ENCODE measurements at regions not wholly inside any gene's neighbourhood (a gene's known extent, or its start where the extent isn't known, plus 50 kb on each side); places are given as distances from the start of the nearest gene placed in this dataset.

- Mint-ChIP-seq H3K27ac (no peak overlapping the region), H3K4me3 (no peak overlapping the region), H3K4me1 (no peaks in the 10 kb centered on the region), H3K9me3 (peaks cover 7% of the 10 kb centered on the region), H3K27me3 (no peaks in the 10 kb centered on the region), H3K36me3 (ENCODE audit: low read depth) (no peaks in the 10 kb centered on the region)
- CTCF ChIA-PET, result no interaction called here
- DNase-seq, result no peak
- POLR2A ChIA-PET, result no interaction called here
Measured at GRCh38 chr6:65948062-65948461, 241.0 kb upstream of the EYS start.

DNA sequence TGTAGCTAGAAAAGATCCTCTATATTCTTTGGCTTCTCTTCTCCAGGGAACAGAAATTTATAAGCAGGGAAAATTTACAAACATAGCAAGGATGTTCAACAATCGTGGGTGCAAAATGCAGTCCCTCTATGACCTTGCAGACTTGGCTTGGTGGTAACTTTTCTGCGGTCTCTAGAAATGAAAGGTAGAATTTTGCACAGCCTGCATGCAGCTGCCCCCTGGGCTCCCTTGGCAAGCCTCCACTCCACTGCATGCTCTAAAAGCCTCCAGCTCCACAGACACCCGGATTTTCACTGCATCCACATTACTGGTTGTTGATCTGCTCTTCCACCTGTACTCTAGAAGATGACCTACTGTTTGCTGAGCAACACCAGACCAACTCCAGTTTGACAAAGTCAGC is 236.5 kb upstream of the EYS start:
- DNase-seq, result no peak
- H3K4me3 Mint-ChIP-seq, result no peak overlapping the region
- H3K27ac Mint-ChIP-seq, result no peak overlapping the region
- H3K27me3 Mint-ChIP-seq, result no peaks in the 10 kb centered on the region
- H3K4me1 Mint-ChIP-seq, result no peaks in the 10 kb centered on the region
- no peaks in the 10 kb centered on the region for H3K36me3 Mint-ChIP-seq (ENCODE audit: low read depth)
- CTCF ChIA-PET, result no interaction called here
- POLR2A ChIA-PET, result no interaction called here
- H3K9me3 Mint-ChIP-seq, result peaks cover 4% of the 10 kb centered on the region

DNA sequence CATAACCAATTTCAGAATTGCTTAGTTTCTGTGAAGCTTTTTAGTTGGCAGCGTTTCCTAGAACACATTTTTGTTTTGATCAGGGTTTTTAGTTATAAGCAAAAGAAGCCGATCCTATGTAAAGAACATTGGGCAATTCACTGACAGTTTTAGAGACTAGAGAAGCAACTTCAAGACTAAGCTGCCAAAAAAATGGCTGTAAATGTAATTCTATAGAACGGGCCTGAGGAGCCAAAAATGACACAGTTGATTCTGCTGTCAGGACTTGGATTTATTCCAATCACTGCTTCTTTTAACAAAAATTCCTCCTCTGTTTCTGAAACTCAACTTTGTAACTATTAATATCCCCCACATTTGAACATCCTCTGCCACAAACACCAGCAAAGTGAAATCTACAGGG is 236.0 kb upstream of the EYS start:
- Mint-ChIP-seq H3K27me3 (no peaks in the 10 kb centered on the region), H3K4me3 (no peak overlapping the region), H3K4me1 (no peaks in the 10 kb centered on the region), H3K9me3 (peaks cover 8% of the 10 kb centered on the region), H3K36me3 (ENCODE audit: low read depth) (no peaks in the 10 kb centered on the region), H3K27ac (no peak overlapping the region)
- ChIA-PET POLR2A (no interaction called here), CTCF (no interaction called here)
- no peak for DNase-seq

- H3K4me3 Mint-ChIP-seq, result no peak overlapping the region
- POLR2A ChIA-PET, result no interaction called here
- H3K27ac Mint-ChIP-seq, result no peak overlapping the region
- CTCF ChIA-PET, result no interaction called here
- H3K27me3 Mint-ChIP-seq, result no peaks in the 10 kb centered on the region
- H3K4me1 Mint-ChIP-seq, result no peaks in the 10 kb centered on the region
- peaks cover 8% of the 10 kb centered on the region for H3K9me3 Mint-ChIP-seq
- no peak for DNase-seq
- H3K36me3 Mint-ChIP-seq (ENCODE audit: low read depth), result no peaks in the 10 kb centered on the region
Measured at GRCh38 chr6:65938000-65938399, 231.0 kb upstream of the EYS start.

DNA sequence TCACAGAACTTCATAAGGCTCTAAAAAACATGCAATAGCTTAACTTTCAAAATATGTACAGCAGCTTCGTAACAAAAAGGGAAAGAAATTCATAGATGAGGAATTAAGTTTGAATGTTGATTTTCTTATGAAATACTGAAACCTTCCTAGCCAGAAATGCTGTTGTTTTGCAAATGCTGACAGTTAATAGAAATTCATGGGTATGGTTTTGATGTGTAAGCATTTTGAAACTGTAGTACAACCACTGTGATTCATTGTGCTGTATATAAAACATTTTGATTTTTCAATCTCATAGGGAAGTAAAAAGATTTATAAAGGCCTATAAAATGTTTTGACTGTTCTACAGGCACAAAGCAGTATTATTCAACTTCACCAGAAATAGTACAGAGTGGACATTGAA is 228.4 kb upstream of the EYS start:
- H3K9me3 Mint-ChIP-seq, result peaks cover 8% of the 10 kb centered on the region
- CTCF ChIA-PET, result no interaction called here
- H3K36me3 Mint-ChIP-seq (ENCODE audit: low read depth), result no peaks in the 10 kb centered on the region

DNA sequence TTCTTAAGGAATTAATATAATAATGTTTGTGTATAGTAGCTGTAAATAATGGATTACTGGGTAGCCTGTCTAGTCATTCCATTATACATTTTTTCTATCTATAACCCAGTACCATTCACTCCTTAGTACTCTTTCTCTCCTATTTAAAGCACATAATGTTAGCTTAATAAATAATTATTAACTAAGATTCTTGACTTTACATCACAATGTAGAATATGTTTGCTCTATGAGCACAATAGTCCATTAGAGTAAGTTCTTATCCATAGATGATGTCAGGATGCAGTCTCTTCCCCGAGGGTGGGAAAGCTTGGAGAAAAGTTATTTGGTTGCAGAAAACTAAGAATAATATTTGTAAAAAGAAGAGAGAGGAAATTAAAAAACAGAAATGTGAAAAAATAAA is 226.4 kb upstream of the EYS start:
- Mint-ChIP-seq H3K9me3 (peaks cover 7% of the 10 kb centered on the region), H3K36me3 (ENCODE audit: low read depth) (no peaks in the 10 kb centered on the region), H3K4me3 (no peak overlapping the region), H3K27me3 (no peaks in the 10 kb centered on the region), H3K27ac (no peak overlapping the region), H3K4me1 (no peaks in the 10 kb centered on the region)
- CTCF ChIA-PET, result no interaction called here
- POLR2A ChIA-PET, result no interaction called here
- no peak for DNase-seq

More for the DNA sequence above, 228.4 kb upstream of the EYS start:
- H3K27me3 Mint-ChIP-seq, result no peaks in the 10 kb centered on the region
- no peak overlapping the region for H3K4me3 Mint-ChIP-seq
- H3K4me1 Mint-ChIP-seq, result no peaks in the 10 kb centered on the region
- no peak for DNase-seq
- no peak overlapping the region for H3K27ac Mint-ChIP-seq
- POLR2A ChIA-PET, result no interaction called here

DNA sequence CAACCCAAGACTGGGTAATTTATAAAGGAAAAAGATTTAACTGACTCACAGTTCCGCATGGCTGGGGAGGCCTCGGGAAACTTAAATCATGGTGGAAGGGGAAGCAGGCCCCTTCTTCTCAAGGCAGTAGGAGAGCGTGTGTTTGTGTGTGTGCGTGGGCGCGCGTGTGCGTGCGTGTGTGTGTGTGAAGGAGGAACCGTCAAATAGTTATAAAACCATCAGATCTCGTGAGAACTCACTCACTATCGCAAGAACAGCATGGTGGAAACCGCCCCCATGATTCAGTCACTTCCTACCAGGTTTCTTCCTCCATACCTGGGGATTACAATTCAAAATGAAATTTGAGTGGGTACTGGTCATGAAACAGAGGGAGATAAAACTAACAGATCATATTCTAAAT is 220.1 kb upstream of the EYS start:
- no peaks in the 10 kb centered on the region for H3K36me3 Mint-ChIP-seq (ENCODE audit: low read depth)
- H3K4me1 Mint-ChIP-seq, result no peaks in the 10 kb centered on the region
- ChIA-PET POLR2A (no interaction called here), CTCF (no interaction called here)
- DNase-seq, result no peak
- no peak overlapping the region for H3K27ac Mint-ChIP-seq
- H3K9me3 Mint-ChIP-seq, result peaks cover 6% of the 10 kb centered on the region
- H3K4me3 Mint-ChIP-seq, result no peak overlapping the region
- H3K27me3 Mint-ChIP-seq, result no peaks in the 10 kb centered on the region

DNA sequence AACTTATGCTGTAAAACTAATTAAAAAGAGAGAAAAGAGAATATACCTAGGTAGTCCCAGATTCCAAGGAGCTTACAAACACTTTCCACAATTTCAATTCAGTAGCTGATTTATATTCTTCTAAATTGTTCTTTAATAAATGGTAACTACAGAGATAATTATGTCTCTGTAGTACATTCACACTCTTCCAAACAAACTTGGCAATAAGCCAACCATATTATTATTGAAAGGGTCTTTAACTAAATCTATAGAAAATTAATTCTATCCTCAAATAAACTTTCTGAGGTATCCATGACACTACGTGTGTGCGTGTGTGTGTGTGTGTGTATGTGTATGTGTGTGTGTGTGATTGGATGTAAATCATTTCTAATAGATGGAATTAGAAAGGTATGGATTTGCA is 217.4 kb upstream of the EYS start:
- CTCF ChIA-PET, result no interaction called here
- Mint-ChIP-seq H3K4me1 (no peaks in the 10 kb centered on the region), H3K27me3 (no peaks in the 10 kb centered on the region), H3K27ac (no peak overlapping the region), H3K36me3 (ENCODE audit: low read depth) (no peaks in the 10 kb centered on the region), H3K9me3 (peaks cover 10% of the 10 kb centered on the region), H3K4me3 (no peak overlapping the region)
- DNase-seq, result no peak
- POLR2A ChIA-PET, result no interaction called here

DNA sequence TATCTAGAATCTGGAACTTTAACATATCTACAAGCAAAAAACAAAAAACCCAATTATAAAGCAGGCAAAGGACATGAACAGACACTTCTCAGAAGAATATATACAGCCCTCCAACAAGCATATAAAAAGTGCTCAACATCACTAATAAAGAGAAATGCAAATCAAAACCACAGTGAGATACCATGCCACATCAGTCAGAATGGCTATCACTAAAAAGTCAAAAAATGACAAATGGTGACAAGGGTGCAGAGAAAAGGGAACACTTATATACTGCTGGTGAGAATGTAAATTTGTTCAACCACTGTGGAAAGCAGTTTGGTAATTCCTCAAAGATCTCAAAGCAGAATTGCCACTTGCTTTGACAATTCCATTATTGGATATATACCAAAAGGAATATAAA is 215.0 kb upstream of the EYS start:
- Mint-ChIP-seq H3K4me1 (no peaks in the 10 kb centered on the region), H3K27me3 (no peaks in the 10 kb centered on the region), H3K9me3 (peaks cover 7% of the 10 kb centered on the region), H3K27ac (no peak overlapping the region), H3K36me3 (ENCODE audit: low read depth) (no peaks in the 10 kb centered on the region), H3K4me3 (no peak overlapping the region)
- ChIA-PET CTCF (no interaction called here), POLR2A (no interaction called here)
- no peak for DNase-seq

- POLR2A ChIA-PET, result no interaction called here
- CTCF ChIA-PET, result no interaction called here
- Mint-ChIP-seq H3K27me3 (no peaks in the 10 kb centered on the region), H3K4me3 (no peak overlapping the region), H3K27ac (no peak overlapping the region), H3K4me1 (no peaks in the 10 kb centered on the region), H3K36me3 (ENCODE audit: low read depth) (no peaks in the 10 kb centered on the region), H3K9me3 (peaks cover 11% of the 10 kb centered on the region)
- no peak for DNase-seq
Measured at GRCh38 chr6:65908065-65908464, 201.0 kb upstream of the EYS start.

DNA sequence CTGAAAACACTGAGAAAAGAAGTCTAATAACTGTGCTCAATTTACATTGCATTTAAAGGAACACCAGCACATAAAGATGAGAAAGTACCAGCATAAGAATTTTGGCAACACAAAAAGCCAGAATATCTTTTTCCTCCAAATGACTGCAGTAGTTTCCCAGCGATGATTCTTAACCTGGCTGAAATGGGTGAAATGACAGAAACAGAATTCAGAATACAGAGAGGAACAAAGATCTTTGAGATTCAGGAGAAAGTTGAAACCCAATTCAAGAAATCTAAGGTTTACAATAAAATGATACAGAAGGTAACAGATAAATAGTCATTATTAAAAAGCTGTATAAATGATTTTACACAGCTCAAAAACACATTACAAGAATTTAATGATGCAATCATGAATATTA is 197.0 kb upstream of the EYS start:
- CTCF ChIA-PET, result no interaction called here
- no peak for DNase-seq
- POLR2A ChIA-PET, result no interaction called here

DNA sequence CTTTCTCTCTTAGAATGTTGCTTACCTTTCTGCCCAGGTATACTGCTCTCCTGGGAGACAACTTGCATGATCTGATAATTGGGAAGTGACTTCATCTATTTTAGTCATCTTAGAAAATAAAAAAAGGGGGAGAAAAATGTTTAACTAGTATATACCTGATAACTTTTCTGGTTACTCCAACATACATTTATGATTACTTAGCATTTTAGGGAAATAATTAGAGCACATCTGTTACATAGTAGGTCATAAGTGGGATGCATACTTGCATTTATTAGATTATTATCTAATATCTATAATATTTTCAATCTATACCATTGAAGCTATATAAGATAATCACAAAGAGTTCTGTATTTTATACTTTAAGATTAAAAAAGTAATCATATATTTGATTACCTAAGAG is 193.9 kb upstream of the EYS start:
- Mint-ChIP-seq H3K4me3 (no peak overlapping the region), H3K27me3 (no peaks in the 10 kb centered on the region), H3K9me3 (peaks cover 14% of the 10 kb centered on the region), H3K27ac (no peak overlapping the region), H3K4me1 (no peaks in the 10 kb centered on the region), H3K36me3 (ENCODE audit: low read depth) (no peaks in the 10 kb centered on the region)
- CTCF ChIA-PET, result no interaction called here
- POLR2A ChIA-PET, result no interaction called here
- no peak for DNase-seq

More for the DNA sequence above, 197.0 kb upstream of the EYS start:
- Mint-ChIP-seq H3K4me1 (no peaks in the 10 kb centered on the region), H3K27ac (no peak overlapping the region), H3K27me3 (no peaks in the 10 kb centered on the region), H3K4me3 (no peak overlapping the region), H3K9me3 (peaks cover 12% of the 10 kb centered on the region), H3K36me3 (ENCODE audit: low read depth) (no peaks in the 10 kb centered on the region)

- DNase-seq, result no peak
- no peak overlapping the region for H3K27ac Mint-ChIP-seq
- peaks cover 10% of the 10 kb centered on the region for H3K9me3 Mint-ChIP-seq
- no peaks in the 10 kb centered on the region for H3K27me3 Mint-ChIP-seq
- POLR2A ChIA-PET, result no interaction called here
- no peaks in the 10 kb centered on the region for H3K36me3 Mint-ChIP-seq (ENCODE audit: low read depth)
- CTCF ChIA-PET, result no interaction called here
- no peaks in the 10 kb centered on the region for H3K4me1 Mint-ChIP-seq
- no peak overlapping the region for H3K4me3 Mint-ChIP-seq
Measured at GRCh38 chr6:65896140-65896539, 189.1 kb upstream of the EYS start.

GRCh38 chr6:65876668-65877067 is 169.6 kb upstream of the EYS start:
- no peaks in the 10 kb centered on the region for H3K27me3 Mint-ChIP-seq
- CTCF ChIA-PET, result no interaction called here
- H3K4me3 Mint-ChIP-seq, result no peak overlapping the region
- no peaks in the 10 kb centered on the region for H3K36me3 Mint-ChIP-seq (ENCODE audit: low read depth)
- no peak for DNase-seq
- no peaks in the 10 kb centered on the region for H3K4me1 Mint-ChIP-seq
- POLR2A ChIA-PET, result no interaction called here
- H3K27ac Mint-ChIP-seq, result no peak overlapping the region
- no peaks in the 10 kb centered on the region for H3K9me3 Mint-ChIP-seq

GRCh38 chr6:65852369-65852852 is 145.4 kb upstream of the EYS start:
- Mint-ChIP-seq H3K36me3 (ENCODE audit: low read depth) (no peaks in the 10 kb centered on the region), H3K4me1 (no peaks in the 10 kb centered on the region), H3K27me3 (no peaks in the 10 kb centered on the region), H3K27ac (no peak overlapping the region), H3K4me3 (no peak overlapping the region), H3K9me3 (peaks cover 9% of the 10 kb centered on the region)
- POLR2A ChIA-PET, result no interaction called here
- CTCF ChIA-PET, result no interaction called here
- no peak for DNase-seq
